ENCODE measurements at regions not wholly inside any gene's neighbourhood (a gene's known extent, or its start where the extent isn't known, plus 50 kb on each side); places are given as distances from the start of the nearest gene placed in this dataset.

DNA sequence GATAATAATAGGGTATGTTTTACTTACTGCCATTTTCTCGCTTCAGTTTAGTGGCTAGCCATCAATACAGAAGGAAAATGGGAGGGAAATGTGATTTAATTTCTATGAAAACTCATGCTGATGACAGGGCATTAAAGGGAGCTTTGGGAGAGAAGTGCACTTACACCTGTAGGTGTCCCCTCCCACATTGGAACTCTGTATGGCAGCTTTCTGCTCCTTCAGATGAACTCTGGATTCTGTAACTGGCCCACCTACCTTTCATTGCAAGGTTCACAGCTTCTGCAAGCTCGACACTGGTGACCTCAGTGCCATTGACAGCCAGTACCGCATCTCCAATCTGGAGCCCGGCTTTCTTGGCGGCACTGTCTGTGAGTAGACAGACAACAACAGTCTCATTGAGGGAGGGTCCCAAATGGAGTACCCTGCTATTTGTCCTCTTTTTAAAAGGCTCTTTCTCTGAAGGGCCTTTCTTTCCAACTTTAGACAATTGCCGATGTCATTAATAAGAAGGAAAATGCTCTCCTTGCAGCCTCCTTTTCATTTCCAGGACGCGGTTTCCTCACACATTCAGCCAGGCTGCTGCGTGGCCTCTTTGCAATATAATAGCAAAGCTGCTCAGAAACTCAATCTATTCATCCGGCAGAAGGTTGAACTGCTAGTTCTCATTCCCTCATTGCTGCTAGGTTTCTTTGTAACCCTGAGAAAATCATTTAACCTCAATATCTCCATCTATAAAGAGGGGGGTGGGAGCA lies 63.6 kb downstream of the NUDT12 start:
- no peak for DNase-seq (ENCODE audit: low read depth)

DNA sequence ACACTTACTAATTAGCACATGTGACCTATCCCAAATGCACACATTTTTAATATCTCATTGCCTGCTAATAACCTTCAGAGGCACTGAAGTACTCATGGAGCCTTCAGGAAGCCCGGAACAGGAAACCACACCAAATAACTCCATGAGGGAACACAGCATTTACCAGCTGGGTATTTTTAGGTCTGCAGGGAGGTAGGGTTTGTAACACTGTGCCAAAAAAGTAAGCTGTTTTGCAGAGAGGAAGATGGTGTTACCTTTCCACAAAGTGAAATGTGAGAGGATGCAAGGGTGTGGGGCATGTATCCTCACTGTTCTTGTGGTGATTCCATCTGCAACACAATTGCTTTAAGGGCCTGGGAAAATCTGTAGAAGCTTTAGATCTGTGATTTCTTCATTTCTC lies 64.4 kb downstream of the NUDT12 start:
- no peak for DNase-seq (ENCODE audit: low read depth)

DNA sequence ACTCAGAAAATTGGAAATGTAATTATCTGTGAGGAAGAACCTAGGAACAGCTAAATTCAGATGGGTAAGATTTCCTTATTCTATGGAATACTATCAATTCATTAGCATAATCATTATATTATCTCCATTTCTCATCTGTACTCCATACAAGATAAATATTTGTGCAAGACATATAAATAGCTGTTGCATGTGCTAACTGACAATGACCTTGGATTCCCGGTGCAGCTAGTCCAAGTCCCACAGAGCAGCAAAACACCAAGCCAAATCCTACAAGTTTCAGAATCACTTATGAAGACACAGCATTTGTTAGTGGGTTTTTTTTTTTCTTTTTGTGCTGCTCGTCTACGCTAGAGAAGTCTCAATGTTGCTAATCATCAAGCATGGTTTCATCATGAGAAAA lies 64.8 kb downstream of the NUDT12 start:
- no peak for DNase-seq (ENCODE audit: low read depth)

DNA sequence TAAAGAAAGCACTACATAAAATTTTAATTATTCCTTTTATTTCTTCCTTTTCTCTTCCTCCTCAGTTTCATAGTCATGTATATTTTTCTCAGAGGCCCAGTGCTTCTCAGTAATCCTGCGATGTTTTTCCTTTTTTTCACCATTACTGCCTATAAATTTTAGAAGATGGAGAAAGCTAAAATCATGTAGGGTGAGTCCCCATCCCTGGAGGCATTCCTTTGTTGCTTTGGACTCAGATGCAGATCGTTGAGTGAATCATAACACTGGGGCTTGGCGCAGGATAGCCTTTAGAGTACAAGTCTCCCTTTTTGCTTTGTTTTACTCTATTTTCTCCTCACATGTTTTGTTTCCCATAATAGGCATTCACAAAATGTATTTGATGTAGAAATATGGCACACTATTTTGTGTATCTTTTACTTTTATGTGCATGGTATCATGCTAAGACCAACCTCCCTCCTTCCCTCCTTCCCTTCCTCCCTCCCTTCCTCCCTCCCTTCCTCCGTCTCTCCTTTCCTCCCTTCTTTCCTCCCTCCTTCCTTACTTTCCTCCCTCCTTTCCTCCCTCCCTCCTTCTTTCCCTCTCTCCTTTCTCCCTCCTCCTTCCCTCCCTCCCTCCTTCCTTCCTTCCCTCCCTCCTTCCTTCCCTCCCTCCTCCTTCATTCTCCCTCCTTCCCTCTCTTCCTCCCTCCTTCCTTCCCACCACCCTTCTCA lies 72.4 kb downstream of the NUDT12 start:
- no peak for DNase-seq (ENCODE audit: low read depth)

GRCh38 chr5:103489307-103489706 lies 73.3 kb downstream of the NUDT12 start:
- no peak for DNase-seq (ENCODE audit: low read depth)

- DNase-seq (ENCODE audit: low read depth) = no peak
Observed at GRCh38 chr5:103487822-103488493, 74.6 kb downstream of the NUDT12 start.

GRCh38 chr5:103487218-103487617 lies 75.4 kb downstream of the NUDT12 start:
- no peak for DNase-seq (ENCODE audit: low read depth)

- DNase-seq (ENCODE audit: low read depth) = no peak
Observed at GRCh38 chr5:103486739-103487138, 75.8 kb downstream of the NUDT12 start.

DNA sequence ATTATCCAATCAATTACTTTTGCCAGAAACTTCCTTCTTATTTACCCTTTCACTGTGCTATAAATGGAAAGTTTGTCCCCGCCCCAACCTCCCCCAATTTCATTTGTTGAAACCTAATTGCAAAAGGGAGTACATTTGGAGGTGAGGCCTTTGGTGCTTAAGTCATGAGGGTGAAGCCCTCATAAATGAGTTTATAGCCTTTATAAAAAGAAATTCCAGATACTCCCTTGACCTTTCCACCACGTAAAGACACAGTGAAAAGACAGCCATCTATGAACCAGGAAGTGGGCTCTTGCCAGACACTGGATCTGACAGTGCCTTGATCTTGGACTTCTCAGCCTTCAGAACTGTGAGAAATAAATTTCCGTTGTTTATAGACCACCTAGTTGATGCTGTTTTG lies 82.3 kb downstream of the NUDT12 start:
- DNase-seq (ENCODE audit: low read depth) = no peak

DNA sequence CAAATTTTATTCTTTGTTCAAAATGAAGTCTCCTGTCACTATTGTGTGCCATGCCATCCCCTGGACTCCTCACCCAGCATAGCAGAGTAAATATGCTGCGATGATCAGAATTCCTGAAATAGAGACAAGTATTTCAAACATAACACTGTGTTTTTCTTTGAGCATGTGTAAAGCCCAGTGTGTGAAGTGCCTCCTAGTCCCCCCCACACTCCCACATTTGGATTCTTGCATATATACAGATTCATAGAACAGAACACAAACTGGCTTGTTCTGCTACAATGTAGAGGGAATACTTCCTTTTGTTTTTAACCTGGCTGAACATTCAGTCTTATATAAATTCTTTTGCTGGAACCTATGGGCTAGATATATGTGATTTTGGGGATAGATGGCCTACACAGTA lies 84.9 kb downstream of the NUDT12 start:
- no peak for DNase-seq (ENCODE audit: low read depth)

- DNase-seq (ENCODE audit: low read depth) = no peak
Observed at GRCh38 chr5:103476811-103477210, 85.8 kb downstream of the NUDT12 start.

GRCh38 chr5:103475629-103476240 lies 86.9 kb downstream of the NUDT12 start:
- DNase-seq (ENCODE audit: low read depth) = no peak

DNA sequence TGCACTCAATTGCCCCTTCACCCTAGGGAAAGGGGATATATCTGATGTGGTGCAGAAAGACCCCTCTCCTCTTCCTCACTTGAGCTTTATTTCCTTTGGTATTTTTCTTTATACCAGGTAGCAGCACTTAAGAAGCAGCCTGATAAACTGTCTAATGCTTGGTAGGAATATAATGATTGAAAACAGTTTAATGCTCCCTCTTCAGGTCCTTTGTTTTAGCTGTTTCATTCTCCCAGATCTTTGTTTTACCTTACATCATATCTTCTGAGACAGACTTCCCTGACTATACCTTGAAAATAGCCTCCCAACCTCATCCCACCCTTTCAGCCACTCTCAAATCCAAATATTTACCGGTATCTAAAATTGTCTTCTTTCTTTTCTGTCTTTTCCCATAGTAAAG lies 87.9 kb downstream of the NUDT12 start:
- DNase-seq (ENCODE audit: low read depth) = no peak

- no peak for DNase-seq (ENCODE audit: low read depth)
Observed at GRCh38 chr5:103473725-103474124, 88.9 kb downstream of the NUDT12 start.

DNA sequence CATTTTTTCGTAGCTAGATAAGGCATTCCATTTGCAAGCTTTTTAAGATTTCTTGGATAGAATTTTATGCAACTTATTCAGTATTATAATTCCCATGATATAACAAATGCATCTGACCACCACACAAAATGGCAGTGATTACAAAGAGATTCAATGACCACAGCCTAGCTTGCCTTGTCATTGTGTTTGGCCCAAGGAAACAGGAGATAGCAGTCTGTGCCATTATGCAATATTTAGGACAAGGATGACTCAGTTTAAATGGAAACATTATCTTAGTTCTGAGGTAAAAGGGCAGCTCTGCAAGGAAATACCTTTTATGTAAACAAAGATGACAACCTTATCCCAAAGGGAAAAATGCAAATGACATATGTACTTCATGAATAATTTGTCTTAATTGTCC lies 89.8 kb downstream of the NUDT12 start:
- no peak for DNase-seq (ENCODE audit: low read depth)

DNA sequence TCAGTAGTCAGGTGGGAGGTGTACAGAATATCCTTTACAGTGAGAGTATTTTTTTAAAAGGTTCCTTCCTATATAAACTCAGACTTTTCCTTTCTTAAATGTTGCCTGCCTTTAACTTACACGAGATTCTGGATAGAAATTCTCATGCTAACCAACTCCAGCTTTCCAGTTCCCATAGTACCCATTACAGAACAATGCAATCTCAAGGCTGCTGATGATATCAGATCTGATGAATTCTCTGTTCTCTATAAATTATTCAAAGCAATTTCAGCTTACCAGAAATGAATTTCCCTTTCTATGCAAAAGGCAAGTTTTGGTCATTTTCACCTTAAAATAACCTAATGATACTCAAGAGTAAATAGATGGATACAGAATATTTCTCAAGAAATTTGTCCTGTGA lies 90.3 kb downstream of the NUDT12 start:
- no peak for DNase-seq (ENCODE audit: low read depth)

GRCh38 chr5:103469288-103470040 lies 93.1 kb downstream of the NUDT12 start:
- DNase-seq (ENCODE audit: low read depth) = no peak

- DNase-seq (ENCODE audit: low read depth) = no peak
Observed at GRCh38 chr5:103467831-103468230, 94.8 kb downstream of the NUDT12 start.

GRCh38 chr5:103466495-103466894 lies 96.1 kb downstream of the NUDT12 start:
- DNase-seq (ENCODE audit: low read depth) = no peak

GRCh38 chr5:103465891-103466290 lies 96.7 kb downstream of the NUDT12 start:
- no peak for DNase-seq (ENCODE audit: low read depth)

DNA sequence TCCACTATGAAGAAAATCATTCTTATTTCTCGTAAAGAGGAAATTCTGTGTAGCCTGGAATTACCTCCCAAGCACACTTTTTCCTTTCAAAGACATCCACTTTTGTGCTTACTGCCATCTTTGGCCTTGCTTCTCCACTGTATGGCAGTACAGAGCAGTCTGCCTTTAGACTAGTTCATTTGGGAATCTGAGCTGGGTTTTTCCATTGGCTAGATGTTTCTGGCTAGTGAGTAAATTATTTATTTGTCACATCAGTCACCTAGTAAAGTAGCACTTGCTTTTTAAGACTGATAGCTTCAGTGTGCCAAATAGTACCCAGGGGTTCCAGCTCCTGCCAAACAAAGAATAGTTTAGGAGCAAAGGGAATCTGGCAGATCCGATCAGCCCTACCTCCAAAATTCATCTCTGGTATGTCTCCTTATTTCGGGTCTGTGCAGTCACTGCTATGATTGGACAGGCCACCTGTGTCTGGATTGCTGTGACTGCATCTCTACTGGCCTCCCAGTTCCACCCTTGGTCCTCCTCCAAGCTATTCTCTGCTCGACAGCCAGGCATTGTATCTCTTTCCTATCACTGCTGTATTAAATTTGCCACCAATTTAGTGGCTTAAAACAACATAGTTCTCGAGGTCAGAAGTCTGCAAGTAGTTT lies 97.6 kb downstream of the NUDT12 start:
- no peak for DNase-seq (ENCODE audit: low read depth)

DNA sequence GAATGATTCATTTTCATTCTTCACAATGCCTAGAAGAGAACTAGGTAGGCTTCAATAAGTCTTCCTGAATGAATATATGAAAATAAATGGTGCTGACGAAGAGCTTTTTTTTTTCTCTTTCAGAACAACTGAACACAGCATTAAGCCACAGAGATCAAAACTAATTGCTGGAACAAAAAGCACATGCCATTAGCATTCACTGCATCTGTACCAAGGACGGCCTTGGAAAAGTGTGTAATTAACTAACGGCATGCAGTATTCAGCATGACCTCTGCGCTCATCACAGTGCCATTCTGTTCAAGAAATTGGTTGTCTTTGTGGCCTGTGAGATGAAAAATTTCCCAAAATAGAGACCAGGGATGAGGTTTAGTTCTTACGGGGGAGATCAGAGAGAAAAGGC lies 99.3 kb downstream of the NUDT12 start:
- no peak for DNase-seq (ENCODE audit: low read depth)
